Fibroblast of the aortic adventitia (primary cell): ENCODE measurements at regions not wholly inside any gene's neighbourhood (a gene's known extent, or its start where the extent isn't known, plus 50 kb on each side); places are given as distances from the start of the nearest gene placed in this dataset.

Experiments used
- DNase-seq: peaks from one replicate; pipeline ENCODE4 v3.0.0-alpha.2; 2010; ENCODE audit warnings: low read depth
- H3K4me3 ChIP-seq: 2 replicates; pipeline ENCODE4 v1.5.1; 2011; ENCODE audit warnings: low read depth, mild to moderate bottlenecking, control low read depth, low read length, moderate library complexity
- TF ChIP-seq, protein P1 (sequence below): IDR thresholded peaks from 2 replicates; pipeline ENCODE4 v1.5.1; 2011; ENCODE audit warnings: mild to moderate bottlenecking, low read length, control low read depth, inconsistent platforms; ENCODE audit not compliant: insufficient read depth

DNA sequence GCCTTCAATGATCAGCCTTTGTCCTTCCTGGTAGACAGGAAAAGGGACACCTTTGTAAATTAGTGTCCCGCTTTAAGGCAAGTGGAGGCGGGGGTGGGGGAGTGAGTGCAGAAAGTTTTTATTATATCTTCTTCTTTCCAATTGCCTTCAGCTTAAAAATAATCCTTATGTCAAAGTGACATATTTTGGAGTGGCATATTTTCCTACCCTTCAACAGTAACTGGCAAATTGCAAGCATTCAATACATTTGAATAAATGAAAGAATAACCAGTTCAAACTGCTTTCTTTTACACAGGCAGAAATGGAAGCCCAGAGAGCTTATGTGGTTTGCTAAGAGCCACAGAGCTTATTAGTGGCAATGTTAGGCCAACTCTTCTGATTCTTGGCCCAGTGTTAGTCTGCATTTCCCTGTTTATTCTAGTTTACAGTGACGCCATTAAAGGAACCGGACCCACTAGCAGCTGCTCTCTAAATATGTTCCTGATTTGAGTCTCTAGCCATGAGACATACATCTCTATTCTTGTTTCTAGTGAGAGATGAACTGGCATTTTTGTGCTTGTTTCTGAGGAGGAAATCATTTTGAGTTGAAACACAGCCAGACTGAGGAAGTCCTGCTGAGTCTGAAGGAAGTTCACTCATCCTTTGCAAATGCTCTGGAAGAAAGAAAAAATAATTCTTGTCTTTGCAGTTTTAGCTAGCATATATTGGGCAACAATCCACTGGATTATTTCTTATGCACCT, 468.7 kb downstream of the NOVA1 start:
- DNase-seq, result peak; percentile 70

DNA sequence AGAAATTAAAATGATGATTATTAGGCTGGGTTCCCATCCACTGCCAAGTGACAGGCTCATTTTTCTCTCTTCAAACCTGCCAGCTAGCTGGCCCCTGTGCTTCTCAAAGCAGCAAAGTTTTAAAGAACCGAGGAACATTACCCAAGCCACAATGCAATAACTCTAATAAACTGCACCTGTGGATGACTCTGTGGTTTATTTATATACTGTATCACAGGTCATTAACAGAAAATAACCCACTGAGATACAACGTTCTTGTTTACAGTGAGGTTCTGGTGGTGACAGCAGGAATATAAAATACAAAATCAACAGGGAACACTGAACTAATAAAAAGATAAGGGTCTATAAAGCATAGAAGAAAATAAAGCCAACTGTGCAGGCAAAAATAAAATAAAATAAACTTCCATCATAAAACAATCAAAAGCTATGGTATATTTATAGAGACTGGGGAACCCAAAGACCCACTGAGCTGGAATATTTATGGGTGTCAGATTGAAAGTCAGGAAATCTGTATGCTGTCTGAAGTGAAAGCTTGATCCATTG, 472.9 kb downstream of the NOVA1 start:
- no peak for DNase-seq
- H3K4me3 ChIP-seq, result no peak overlapping the region
- TF ChIP-seq, protein P1, sequence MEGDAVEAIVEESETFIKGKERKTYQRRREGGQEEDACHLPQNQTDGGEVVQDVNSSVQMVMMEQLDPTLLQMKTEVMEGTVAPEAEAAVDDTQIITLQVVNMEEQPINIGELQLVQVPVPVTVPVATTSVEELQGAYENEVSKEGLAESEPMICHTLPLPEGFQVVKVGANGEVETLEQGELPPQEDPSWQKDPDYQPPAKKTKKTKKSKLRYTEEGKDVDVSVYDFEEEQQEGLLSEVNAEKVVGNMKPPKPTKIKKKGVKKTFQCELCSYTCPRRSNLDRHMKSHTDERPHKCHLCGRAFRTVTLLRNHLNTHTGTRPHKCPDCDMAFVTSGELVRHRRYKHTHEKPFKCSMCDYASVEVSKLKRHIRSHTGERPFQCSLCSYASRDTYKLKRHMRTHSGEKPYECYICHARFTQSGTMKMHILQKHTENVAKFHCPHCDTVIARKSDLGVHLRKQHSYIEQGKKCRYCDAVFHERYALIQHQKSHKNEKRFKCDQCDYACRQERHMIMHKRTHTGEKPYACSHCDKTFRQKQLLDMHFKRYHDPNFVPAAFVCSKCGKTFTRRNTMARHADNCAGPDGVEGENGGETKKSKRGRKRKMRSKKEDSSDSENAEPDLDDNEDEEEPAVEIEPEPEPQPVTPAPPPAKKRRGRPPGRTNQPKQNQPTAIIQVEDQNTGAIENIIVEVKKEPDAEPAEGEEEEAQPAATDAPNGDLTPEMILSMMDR, result no peak

More for the DNA sequence above, 468.7 kb downstream of the NOVA1 start:
- TF ChIP-seq, protein P1, result no peak
- H3K4me3 ChIP-seq, result no peak overlapping the region

DNA sequence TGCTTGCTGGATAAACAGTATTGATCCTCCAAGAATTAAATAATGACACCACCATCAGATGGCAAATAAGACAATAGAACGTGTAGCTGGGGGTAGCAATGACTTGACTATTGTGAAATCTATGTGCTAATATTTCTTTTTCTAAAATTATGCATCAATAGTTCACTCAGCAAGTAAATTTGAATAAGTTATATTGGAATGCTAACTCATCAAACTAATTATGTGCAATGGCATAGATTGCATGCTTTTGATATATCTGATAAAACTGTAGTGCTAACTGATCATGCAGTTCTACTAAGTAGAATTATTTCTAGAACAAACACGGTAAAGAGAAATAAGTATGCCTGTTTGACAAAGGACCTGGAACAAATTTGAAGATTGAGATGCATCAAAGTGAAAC, 474.4 kb downstream of the NOVA1 start:
- DNase-seq, result no peak
- H3K4me3 ChIP-seq, result no peak overlapping the region
- TF ChIP-seq, protein P1, result no peak

DNA sequence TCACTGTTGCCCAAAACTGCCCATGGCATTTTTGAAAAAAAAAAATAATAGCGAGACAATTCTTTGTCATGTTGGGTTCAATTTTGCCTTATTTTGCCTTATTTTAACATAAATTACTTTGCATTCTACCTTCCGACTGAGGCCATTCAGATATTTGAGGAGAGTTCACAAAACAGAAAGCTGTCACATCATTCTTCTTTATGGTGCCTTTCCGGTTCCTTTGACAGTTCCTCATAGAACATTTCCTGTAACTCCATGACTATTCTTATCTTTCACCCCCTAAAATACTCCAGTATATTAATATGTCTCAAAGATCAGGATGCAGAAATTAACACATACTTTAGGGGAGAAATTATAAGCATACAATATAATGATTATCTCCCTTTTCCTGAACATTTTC, 476.7 kb downstream of the NOVA1 start:
- no peak for DNase-seq
- H3K4me3 ChIP-seq, result no peak overlapping the region
- TF ChIP-seq, protein P1, result no peak

DNA sequence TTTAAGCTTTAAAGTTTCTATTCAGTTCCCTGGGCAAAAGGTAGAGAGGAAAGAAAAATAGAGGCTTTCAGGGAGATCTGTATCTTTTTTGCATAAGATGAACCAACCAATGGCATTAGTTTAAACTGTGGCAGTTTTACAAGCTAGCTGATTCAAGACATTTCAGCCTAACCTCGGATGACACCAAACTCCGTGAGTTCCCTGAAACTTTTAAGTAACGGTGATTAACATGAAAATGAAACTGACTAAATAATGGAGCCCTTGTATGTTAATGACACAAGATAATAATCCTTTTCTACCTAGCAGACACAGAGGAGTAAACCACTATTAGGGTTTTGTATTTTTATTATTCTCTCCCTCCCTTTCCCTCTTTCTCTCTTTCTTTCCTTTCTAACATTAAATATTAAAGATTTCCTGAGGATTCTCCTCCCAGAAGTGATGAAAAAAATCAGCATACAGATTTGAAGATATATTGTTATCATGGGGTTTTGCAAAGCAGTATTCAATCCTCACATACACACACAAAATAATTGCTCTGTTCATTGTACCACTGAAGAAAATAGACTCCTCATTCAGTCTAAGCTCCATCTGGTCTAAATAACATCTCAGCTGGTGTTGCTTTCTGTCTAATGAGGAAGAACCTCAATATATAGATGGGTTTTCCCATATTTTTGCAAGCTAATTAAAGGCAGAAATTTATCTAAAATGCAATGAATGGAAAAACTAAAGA, 483.8 kb downstream of the NOVA1 start:
- no peak for DNase-seq
- TF ChIP-seq, protein P1, result no peak
- H3K4me3 ChIP-seq, result no peak overlapping the region

DNA sequence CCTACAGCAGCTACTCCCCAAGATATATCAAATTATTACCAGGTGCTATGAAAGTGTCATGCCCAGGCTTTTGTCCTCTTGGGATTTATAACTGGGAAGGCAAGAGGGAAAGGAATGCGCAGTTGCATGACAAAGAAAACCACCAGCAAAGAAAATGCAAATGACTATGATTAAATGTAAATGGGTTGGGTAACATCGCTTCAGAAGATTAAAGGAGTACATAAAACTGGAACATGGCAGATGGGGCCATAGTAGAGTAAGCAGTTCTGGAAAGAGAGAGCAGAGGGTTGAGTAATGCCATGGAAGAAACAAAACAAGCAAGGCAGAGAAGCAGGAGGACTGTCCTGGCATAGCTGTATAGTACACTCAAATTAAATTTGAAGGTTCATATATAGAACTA, 493.1 kb downstream of the NOVA1 start:
- no peak overlapping the region for H3K4me3 ChIP-seq
- DNase-seq, result no peak

More for the DNA sequence above, 493.1 kb downstream of the NOVA1 start:
- TF ChIP-seq, protein P1, result no peak
